ENCODE measurements at regions not wholly inside any gene's neighbourhood (a gene's known extent, or its start where the extent isn't known, plus 50 kb on each side); places are given as distances from the start of the nearest gene placed in this dataset.

DNA sequence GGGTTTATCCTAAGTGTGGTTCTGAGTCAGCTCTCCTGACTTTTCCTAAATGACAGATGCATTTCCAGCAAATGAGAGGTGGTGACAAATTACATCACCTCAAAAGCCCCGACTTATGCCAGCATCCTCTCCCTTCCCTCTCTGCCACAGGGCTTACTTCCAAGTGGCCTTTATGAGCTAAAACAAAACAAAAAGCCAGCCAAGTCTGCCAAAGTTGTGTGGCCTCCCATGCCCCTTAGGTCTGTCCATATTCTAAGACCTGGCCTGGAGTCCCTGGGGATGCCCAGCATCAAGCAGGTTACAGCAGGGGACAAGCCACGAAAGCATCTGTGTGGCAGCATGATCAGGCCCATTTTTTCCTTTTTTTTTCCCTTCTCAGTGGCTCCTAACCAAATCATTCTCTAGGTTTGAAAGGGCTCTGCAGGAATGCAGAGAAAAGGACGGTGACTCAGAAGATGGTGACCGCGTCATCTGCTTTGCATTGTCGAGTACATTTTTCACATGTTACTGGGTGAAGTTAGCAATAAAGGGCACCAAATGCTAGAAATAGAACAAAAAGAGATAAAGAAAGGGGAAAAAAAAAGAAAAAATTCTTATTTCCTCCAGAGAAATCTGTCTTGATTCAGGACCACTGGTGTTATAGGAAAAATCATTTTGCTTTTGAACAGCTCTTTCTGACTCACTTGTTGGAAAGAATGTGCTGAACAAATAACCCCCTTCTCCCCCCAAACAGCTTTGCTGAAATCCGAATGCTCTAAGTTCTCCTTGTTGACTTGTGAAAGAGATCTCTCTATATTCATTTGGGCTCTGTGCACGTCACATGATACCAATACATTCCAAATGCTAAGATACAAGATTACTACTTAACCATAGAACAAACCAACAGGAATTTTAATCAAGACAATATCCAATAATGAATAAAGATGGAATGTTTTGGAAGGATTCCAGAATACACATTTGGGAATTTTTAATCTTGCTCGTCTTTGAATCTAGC lies 178.7 kb downstream of the EN1 start:
- TF ChIP-seq CTCF (conservative IDR thresholded peaks at IDR 0.05) (no peak), ZFX (IDR thresholded peaks at IDR 0.05) (no peak)
